Gastrocnemius medialis (tissue), 4 donors: ENCODE measurements at regions not wholly inside any gene's neighbourhood (a gene's known extent, or its start where the extent isn't known, plus 50 kb on each side); places are given as distances from the start of the nearest gene placed in this dataset.

Experiments used
- ATAC-seq, 2 donors: fragments of 150-250 bp; one replicate each; pipeline ENCODE4 v1.9.1; 2016
- DNase-seq, 2 donors: peaks; one replicate each; pipeline ENCODE4 v3.0.0-alpha.2; 2019
- H3K27ac ChIP-seq, 4 donors: fragments of 200-600 bp; sonication (generic); 1 replicate in 1 of 4; 2 replicates in 3 of 4; pipeline ENCODE4 v1.5.1; 2016 to 2018; ENCODE audit warnings: mild to moderate bottlenecking in 2 of 4, moderate library complexity in 1 of 4
- H3K27me3 ChIP-seq, 3 donors: fragments of 200-600 bp; sonication (generic) in 2 of 3; 1 replicate in 1 of 3; 2 replicates in 2 of 3; pipeline versions ENCODE4 v1.5.1 to v1.6.0; 2016 to 2019; ENCODE audit warnings: mild to moderate bottlenecking in 1 of 3, moderate library complexity in 1 of 3
- H3K36me3 ChIP-seq, 2 donors: fragments of 200-600 bp; sonication (generic) in 1 of 2; one replicate each; pipeline ENCODE4 v1.5.1; 2017 to 2018
- H3K4me1 ChIP-seq, 2 donors: fragments of 200-600 bp; sonication (generic) in 1 of 2; one replicate each; pipeline ENCODE4 v1.5.1; 2016 to 2017; ENCODE audit warnings: mild to moderate bottlenecking in 2 of 2
- H3K4me3 ChIP-seq, 4 donors: fragments of 200-600 bp; sonication (generic) in 3 of 4; 1 replicate in 1 of 4; 2 replicates in 3 of 4; pipeline ENCODE4 v1.5.1; 2016 to 2019; ENCODE audit warnings: mild to moderate bottlenecking in 2 of 4
- H3K9me3 ChIP-seq, 3 donors: fragments of 200-600 bp; sonication (generic) in 2 of 3; 1 replicate in 1 of 3; 2 replicates in 2 of 3; pipeline ENCODE4 v1.5.1; 2016 to 2019
- POLR2A ChIP-seq, 2 donors: fragments of 450-650 bp; IDR thresholded peaks; one replicate each; pipeline ENCODE4 v1.6.1; 2017; ENCODE audit warnings: antibody characterized with exemption in 2 of 2, mild to moderate bottlenecking in 2 of 2, moderate library complexity in 2 of 2
- in situ Hi-C, 4 donors: fragments of 200-750 bp; cut with MboI; loops; one replicate each; pipeline versions ENCODE4 v1.15.0 to v1.8.0; 2017; ENCODE audit warnings: low sequenced_read_pairs in 4 of 4
- intact Hi-C: fragments of 100-400 bp; cut with DNase I; formaldehyde crosslinking; loops from one replicate; pipeline ENCODE4 v1.15.1; 2023; ENCODE audit warnings: low total_unique reads
- TF ChIP-seq, protein P1 (sequence below), 5 experiments: fragments of 450-650 bp in 3 of 5; fragments of 200-600 bp in 2 of 5; sonication (generic) in 2 of 5; IDR thresholded peaks in 4 of 5; conservative IDR thresholded peaks in 1 of 5; 1 replicate in 4 of 5; 2 replicates in 1 of 5; pipeline ENCODE4 v1.5.1; 2016 to 2019; ENCODE audit warnings: antibody characterized with exemption in 5 of 5, mild to moderate bottlenecking in 3 of 5, moderate library complexity in 3 of 5

DNA sequence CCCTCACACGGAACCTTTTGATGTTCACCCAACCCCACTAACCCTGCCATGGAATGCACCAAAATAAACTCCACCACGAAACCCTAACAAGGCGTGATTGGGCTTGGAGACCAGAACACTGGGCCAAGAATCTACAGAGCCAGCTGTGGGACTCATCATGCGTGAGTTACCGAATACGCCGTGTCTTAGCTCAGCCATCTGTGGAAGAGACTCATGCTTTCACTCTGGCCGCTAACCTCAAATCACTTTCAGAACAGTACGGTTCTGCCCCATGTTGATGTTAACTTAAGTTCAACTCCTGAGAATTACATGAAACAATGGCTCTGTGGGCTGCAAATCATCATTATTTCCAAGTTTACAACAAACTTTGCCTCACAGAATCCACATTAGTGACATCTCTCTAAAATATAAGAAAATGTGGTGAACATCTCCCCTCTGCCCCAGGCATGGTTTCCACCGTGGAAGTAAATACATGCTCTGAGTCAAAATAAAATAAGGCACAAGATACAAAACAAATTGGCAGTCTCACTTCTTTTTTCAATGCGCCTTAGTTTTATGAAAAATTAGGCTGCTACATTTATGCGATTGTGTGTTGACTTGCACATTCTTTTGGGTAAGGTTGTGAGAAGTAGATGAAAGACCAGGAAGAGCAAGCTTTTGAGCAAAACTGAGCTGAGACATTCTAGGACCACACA, 308.9 kb upstream of the EXOC2 start:
- intact Hi-C loops (no loop called here), in situ Hi-C loops (no loop called here)
- H3K27ac ChIP-seq, result no peak overlapping the region
- H3K27me3 ChIP-seq, result no peaks in the 10 kb centered on the region
- H3K4me3 ChIP-seq, result no peak overlapping the region
- ATAC-seq, result no peak
- H3K36me3 ChIP-seq, result no peaks in the 10 kb centered on the region
- no peaks in the 10 kb centered on the region for H3K4me1 ChIP-seq
- H3K9me3 ChIP-seq, result no peaks in the 10 kb centered on the region
- TF ChIP-seq, protein P1, sequence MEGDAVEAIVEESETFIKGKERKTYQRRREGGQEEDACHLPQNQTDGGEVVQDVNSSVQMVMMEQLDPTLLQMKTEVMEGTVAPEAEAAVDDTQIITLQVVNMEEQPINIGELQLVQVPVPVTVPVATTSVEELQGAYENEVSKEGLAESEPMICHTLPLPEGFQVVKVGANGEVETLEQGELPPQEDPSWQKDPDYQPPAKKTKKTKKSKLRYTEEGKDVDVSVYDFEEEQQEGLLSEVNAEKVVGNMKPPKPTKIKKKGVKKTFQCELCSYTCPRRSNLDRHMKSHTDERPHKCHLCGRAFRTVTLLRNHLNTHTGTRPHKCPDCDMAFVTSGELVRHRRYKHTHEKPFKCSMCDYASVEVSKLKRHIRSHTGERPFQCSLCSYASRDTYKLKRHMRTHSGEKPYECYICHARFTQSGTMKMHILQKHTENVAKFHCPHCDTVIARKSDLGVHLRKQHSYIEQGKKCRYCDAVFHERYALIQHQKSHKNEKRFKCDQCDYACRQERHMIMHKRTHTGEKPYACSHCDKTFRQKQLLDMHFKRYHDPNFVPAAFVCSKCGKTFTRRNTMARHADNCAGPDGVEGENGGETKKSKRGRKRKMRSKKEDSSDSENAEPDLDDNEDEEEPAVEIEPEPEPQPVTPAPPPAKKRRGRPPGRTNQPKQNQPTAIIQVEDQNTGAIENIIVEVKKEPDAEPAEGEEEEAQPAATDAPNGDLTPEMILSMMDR (IDR thresholded peaks at IDR 0.05 in 4 of 5, conservative IDR thresholded peaks at IDR 0.05 in 1 of 5), result no peak
- TF ChIP-seq POLR2A (IDR thresholded peaks at IDR 0.05), result no peak
- no peak for DNase-seq

GRCh38 chr6:999552-999951, 306.6 kb upstream of the EXOC2 start:
- H3K4me1 ChIP-seq, result no peaks in the 10 kb centered on the region
- no peak for DNase-seq
- H3K36me3 ChIP-seq, result no peaks in the 10 kb centered on the region
- in situ Hi-C loops, result no loop called here
- no peak overlapping the region for H3K4me3 ChIP-seq
- H3K27me3 ChIP-seq, result no peaks in the 10 kb centered on the region
- TF ChIP-seq, protein P1 (IDR thresholded peaks at IDR 0.05 in 4 of 5, conservative IDR thresholded peaks at IDR 0.05 in 1 of 5), result no peak
- no peak for TF ChIP-seq POLR2A (IDR thresholded peaks at IDR 0.05)
- no peak overlapping the region for H3K27ac ChIP-seq
- no peak for ATAC-seq
- intact Hi-C loops, result no loop called here
- H3K9me3 ChIP-seq, result no peaks in the 10 kb centered on the region

GRCh38 chr6:998551-998950, 305.6 kb upstream of the EXOC2 start:
- H3K27me3 ChIP-seq, result no peaks in the 10 kb centered on the region
- no peak overlapping the region for H3K27ac ChIP-seq
- TF ChIP-seq, protein P1 (IDR thresholded peaks at IDR 0.05 in 4 of 5, conservative IDR thresholded peaks at IDR 0.05 in 1 of 5), result no peak
- no peak for TF ChIP-seq POLR2A (IDR thresholded peaks at IDR 0.05)
- no peaks in the 10 kb centered on the region for H3K4me1 ChIP-seq
- ATAC-seq (no peak), DNase-seq (no peak)
- intact Hi-C loops (no loop called here), in situ Hi-C loops (no loop called here)
- H3K9me3 ChIP-seq, result no peaks in the 10 kb centered on the region
- H3K4me3 ChIP-seq, result no peak overlapping the region
- H3K36me3 ChIP-seq, result no peaks in the 10 kb centered on the region

DNA sequence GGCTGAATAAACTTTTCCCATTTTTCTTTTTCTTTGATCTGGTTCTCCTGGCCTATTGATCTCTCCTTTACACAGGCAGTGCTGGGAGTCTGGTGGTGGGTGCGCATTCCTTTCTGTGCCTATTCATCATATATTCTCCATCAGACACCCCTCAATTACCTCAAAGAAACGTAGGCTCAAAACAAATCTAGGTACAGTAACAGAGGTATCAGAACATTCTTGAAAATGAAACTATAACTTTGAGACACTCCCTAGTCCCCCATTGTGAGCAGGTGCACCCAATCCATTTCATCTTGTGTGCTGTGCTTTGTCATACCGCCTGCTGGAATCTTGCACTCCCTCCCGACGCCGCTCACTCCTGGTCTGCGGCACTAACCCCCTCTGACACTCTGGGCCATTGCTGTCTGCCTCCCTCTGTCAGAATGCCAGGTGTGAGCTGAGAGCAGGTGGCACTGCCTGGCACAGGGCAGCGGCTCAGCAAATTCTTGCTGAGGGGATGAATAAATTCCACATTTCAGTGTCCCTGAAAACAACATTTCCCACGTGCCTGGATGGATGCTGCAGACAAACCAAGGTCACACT, 303.4 kb upstream of the EXOC2 start:
- ATAC-seq (no peak), DNase-seq (no peak)
- in situ Hi-C loops, result no loop called here
- no peaks in the 10 kb centered on the region for H3K36me3 ChIP-seq
- no peak overlapping the region for H3K4me3 ChIP-seq
- no peak overlapping the region for H3K27ac ChIP-seq
- intact Hi-C loops, result no loop called here
- TF ChIP-seq, protein P1 (IDR thresholded peaks at IDR 0.05 in 4 of 5, conservative IDR thresholded peaks at IDR 0.05 in 1 of 5), result no peak
- no peak for TF ChIP-seq POLR2A (IDR thresholded peaks at IDR 0.05)
- no peaks in the 10 kb centered on the region for H3K9me3 ChIP-seq
- H3K4me1 ChIP-seq, result no peaks in the 10 kb centered on the region
- no peaks in the 10 kb centered on the region for H3K27me3 ChIP-seq
